CD4-positive, alpha-beta T cell treated with Interleukin-15 for 1 hour (primary cell): ENCODE measurements at regions not wholly inside any gene's neighbourhood (a gene's known extent, or its start where the extent isn't known, plus 50 kb on each side); places are given as distances from the start of the nearest gene placed in this dataset.
A peak's percentile ranks its signal among the peaks of the same experiment; 100 is the strongest.

Experiments used
- DNase-seq: peaks from one replicate; pipeline ENCODE4 v3.0.0-alpha.2; 2020

DNA sequence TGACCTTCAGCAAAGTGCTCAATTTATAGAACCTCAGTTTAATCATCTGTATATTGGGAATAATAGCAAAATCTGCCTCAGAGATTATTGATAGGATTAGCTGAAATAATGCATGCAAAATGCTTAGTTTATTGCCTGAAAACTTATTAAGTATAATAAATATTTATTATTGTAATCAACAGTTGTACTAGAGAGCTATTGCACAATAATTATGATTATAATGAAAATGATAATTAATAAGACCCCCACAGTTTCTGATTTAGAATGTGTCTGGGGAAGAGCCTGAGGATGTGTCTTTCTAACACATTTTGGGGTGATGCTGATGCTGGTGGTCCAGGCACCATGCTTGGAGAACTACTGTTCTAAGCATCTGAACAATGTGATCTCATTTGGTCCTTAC, 419.6 kb downstream of the NPIPA7 start:
- no peak for DNase-seq

DNA sequence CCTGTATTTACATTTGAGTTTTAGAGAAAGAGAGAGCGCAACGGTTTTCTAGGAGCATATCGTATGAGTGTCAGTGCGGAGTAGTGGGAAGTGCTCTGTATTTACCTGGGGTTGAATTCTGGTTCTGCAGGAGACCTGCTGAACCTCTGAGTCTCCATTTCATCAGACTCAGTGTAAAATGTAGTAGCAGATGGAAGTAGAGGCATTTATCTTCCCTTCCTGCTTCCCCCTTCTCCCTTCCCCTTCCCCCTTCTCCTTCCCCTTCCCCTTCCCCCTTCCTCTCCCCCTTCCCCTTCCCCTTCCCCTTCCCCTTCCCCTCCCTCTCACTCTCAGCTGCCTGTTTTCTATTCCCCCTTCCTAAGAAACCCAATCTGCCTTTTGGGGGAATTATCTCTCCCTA, 426.9 kb downstream of the NPIPA7 start:
- DNase-seq: no peak

DNA sequence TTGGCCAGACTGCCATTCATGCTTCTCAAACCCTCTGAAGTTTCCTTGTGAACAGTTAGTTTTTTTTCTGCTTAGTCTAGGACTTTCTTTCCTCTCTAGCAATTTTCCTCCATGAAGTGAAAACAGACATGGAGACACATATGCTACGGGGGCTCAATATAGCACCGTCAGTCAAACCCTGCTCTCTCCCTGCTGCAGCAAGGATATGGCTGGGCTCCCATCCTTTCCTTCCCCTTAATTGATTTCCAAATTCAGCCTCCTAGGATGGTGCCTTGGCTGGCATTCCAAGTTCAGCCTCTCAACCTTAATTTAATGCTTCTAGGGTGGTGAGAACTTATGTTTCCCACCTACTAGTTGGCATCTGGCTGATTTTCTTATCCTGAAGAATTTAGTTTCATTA, 436.7 kb downstream of the NPIPA7 start:
- no peak for DNase-seq

DNA sequence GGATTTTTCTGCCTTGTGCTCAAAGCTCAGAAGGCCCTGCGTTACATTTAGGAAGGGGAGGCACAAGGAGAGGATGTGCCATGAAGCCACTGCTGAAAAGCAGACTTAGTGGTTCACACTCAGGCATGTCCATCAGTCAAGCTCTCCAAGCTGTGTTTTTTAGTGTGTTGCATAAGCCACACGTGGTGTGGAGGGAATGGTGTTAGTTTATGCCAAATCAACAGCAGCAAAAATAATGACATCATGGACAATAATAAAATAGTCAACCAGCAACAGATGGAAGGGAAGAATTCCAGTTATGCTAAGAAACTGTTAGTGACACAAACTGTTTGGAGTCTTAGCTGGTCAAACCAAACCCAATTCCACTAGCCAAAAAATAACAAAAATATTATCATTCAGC, 438.3 kb downstream of the NPIPA7 start:
- no peak for DNase-seq

DNA sequence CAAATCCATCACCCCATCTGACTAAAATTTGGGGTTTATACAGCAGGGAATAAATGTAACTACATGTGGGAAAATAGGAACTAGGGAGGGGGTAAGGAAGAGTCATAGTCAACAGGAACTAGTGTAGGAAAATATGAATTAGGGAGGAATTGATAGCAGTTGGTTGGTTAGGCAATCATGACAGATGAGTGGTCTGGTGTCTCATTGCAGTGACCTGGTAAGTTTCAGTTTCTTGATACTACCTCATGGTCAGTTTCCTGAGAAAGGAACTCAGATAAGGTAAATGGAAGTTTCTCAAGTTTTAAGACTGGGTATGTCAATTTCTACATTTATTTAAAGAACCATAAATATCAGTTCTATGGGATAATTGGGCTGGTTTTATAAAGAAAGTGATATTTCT, 442.3 kb downstream of the NPIPA7 start:
- no peak for DNase-seq

DNA sequence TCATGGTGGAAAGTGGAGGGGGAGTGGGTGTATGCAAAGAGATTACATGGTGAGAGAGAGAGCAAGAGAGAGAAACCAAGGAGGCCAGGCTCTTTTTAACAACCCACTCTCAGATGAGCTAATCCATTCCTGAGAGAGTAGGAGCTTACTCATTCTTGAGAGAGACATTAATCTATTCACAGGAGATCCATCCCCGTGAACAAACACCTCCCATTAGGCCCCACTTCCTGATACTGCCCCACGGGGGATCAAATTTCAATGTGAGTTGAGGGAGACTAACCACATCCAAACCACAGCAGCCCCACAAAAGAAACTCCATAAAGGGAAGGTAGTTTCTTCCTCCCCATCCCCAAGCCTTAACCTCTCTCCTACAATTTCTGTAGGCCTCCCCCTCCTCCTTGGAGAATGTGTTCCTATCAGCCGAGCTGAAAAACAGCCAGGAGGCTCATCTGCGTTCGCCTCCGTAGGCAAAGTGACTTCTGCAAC, 450.0 kb downstream of the NPIPA7 start:
- DNase-seq: no peak

DNA sequence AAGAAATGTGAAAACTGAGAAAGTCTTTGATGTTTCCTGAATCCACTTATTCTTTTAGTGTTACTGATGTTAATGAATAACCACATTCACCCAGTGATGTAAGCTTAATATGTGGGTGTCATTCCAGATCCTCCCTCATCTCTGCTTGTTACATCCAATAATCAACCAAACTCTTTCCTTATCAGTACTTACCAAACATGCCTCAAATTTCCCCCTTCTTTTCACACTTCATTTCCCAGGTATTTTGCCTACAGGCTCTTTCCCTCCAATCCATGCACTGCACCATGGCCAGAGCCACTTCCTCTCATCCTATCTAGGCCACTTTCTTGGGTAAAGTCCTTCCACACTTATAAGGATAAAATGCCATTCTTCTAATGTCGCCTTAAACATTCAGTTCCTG, 451.5 kb downstream of the NPIPA7 start:
- DNase-seq: no peak

DNA sequence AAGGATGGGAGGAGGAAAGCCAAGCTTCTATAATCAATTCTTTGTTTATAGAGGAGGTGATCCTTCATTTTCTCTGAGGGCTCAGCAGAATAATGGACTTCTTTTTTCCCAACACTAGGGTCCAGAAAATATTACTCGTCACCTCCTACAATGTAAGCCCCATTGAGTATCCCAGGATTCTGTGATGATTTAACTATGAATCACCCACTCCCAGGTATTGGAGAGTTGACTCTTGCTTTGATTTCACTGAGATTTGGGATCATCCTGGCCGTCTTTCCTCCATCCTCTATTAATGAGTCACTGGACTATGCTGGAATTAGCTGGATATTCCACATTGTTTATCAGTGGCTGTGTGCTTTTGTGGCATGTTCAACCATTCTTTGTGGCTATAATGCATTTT, 452.0 kb downstream of the NPIPA7 start:
- no peak for DNase-seq

DNA sequence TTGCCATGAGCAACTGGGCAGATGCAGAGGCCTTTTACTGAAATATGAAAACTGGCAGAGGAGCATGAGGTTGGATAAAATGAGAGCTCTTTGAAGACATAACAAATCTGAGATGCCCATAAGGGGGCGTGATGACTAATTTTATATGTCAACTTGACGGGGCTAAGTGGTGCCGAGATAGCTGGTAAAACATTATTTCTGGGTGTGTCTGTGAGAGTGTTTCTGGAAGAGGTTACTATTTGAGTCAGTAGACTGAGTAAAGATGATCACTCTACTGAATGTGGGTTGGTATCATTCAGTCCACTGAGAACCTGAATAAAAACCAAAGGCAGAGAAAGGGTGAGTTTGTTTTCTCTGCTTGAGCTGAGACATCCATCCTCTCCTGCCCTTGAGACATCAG, 454.2 kb downstream of the NPIPA7 start:
- no peak for DNase-seq

DNA sequence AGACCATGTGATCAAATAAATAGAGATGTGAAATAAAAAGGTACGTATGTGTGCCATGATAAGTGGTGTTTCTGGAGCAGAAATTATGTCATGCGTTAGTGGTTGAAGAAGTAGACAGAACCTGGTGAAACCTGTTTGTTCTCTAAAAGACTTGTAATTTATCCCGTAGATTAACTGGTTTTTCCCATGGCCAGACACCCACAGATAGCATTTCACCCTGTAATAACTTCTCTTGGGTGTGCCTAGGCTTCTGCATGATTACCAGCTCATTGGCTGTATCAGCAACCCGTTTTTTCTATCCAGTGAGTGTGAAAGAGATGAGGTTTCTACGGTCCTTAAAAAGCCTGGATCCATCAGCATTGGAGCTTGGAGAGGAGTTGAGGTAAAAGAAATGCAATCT, 471.3 kb downstream of the NPIPA7 start:
- no peak for DNase-seq

DNA sequence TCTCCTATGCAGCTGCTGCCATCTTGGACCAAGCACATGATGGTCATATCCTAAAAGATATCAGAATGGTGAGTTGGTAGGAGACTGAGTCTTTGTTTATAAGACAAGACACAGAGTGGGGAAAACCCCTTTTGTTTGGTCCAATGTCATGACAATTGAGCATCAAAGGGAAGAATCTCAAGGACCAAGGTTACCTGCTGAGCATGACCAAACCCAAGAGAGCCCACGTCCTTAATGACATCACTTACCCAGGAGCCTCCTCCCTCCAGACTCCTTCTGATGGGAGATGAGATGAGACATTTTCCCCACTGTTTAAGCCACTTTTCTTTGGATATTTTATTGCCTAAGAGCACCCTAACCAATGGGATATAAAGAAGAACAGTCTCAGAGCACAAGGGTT, 478.1 kb downstream of the NPIPA7 start:
- no peak for DNase-seq

DNA sequence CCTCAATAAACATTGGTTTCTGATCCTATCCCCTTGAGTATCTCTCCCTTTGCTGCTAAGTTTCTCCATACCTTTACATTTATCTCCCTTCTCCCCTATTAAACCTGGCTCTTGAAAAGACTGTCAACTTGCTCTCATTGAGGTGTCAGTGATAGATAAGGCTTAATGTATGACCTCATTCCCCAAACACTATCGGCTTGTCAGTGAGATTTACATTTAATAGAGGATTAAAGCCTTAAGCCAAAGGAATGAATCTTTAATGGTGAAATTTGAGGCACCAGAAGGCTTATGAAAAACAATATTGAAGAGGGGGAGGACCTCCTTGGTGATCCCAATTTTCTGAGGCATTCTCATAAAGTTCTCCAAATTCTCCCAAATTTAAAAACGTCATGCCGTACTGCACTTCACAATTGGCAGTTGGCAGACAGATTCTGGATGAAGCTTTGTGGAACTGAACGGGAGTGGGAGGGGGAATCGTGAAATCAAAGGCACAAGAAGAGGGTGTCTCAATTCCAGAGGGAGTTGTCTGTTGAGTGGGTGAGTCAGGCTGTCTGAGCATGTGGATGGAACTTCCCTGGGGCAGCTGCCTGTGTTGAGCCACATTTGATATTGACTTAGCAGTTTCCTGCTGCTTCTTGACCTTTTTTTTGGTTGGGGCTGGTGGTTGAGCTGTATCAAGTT, 478.8 kb downstream of the NPIPA7 start:
- DNase-seq: no peak

DNA sequence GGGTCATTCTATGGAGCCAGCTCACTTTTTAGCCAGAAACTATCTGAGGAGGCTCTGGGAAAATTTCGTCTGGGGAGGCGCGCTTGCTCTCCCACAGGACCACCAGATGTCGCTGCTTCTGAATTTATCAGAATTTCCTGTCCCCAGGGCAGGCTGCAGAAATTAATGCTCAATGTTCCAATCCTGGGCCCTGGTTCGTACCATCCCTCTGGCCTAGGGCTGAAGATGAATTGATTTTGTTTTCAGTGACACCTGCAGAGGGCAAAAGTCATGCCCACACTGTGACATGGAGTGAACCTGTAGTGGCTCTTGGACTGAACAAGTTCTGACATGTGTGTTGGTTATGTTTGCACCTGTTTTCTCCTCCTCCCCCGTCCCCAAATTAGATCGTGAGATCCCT, 482.6 kb downstream of the NPIPA7 start:
- DNase-seq: peak; percentile 27

DNA sequence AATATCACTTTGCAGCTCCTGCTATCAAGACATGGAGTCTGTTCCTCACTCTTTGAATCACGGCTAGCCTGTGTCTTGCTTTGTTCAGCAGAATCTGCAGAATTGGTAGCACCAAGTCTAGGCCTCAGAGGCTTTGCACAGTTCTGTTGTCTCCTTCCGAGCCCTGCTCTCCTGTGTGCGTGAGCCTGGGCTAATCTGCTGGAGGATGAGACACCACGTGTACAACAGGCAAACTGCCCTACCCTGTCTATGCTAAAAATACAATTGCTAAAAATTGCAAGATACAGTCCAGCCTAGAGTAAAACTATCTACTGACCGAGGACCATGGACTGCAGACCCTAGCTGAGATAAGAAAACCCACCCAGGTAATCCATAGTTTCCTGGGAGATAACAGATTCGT, 484.7 kb downstream of the NPIPA7 start:
- no peak for DNase-seq

DNA sequence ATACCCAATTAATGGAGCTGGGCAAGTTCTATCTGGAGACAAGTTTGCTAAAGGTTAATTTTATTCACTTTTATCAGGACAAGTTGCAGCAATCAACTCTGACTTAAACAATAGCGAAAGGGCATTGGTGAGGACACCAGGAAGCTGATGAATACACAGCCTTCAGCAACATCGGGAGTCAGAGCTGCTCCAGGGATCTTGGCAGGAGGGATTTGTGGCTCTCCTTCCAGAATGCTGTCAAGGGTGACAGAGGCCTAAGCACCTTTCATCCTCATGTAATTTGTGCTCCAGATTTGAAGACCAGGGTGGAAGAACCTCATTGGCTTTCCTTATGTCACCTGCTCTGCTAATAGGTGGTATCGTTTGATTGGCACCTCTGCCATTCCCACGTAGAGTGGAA, 485.6 kb downstream of the NPIPA7 start:
- DNase-seq: no peak

DNA sequence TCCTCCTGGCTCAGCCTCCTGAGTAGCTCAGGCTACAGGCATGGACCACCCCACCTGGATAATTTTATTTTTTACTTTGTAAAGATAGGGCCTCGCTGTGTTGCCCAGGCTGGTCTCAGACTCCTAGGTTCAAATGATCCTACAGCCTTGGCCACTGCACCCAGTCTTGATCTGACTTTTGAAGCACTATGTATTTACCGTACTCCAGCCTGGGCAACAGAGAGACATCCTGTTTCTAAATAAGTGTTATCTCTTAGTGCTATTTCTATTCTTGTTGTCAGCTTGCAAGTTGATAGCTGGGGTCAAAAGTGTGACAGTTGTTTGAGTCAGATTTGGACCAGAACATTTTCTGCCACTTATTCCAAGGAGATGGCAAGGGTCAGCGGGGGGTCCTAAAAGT, 486.4 kb downstream of the NPIPA7 start:
- DNase-seq: no peak

DNA sequence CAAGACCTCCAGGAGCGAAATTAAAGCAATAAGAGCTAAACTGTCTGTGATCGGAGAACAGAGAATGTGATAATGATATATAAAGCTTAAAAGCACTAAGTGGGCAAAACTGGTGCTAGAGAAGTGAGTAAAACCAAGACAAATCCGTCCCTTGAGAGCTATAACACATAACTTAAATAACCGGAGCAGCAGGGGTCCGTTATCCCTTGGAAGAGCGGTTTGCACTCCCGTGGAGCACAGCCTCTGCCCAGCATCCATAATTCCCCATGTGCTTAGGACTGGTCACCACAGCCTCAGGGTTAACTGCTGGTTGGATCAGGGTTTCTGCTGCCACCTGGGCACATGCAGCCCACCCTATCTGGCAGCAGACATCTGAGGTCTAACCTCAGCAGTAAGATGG, 489.0 kb downstream of the NPIPA7 start:
- DNase-seq: no peak

DNA sequence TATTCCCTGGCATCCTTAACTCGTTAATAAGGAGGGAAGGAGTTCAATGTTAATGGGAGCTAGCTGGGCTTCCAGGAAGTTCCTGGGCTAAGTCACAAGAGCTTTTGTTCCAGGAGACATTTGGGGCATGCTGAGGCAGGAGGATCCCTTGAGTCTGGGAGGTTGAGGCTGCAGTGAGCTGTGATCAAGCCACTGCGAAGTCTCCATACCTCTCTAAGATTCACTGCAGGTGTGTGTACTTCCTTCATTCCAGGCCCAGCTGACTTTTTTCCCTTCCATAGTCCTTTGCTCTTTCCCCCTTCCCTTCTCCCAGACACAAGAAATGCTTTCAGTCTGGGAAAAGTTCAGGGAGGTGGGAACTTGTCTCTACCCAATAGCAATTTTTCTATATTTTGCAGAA, 489.8 kb downstream of the NPIPA7 start:
- DNase-seq: no peak

DNA sequence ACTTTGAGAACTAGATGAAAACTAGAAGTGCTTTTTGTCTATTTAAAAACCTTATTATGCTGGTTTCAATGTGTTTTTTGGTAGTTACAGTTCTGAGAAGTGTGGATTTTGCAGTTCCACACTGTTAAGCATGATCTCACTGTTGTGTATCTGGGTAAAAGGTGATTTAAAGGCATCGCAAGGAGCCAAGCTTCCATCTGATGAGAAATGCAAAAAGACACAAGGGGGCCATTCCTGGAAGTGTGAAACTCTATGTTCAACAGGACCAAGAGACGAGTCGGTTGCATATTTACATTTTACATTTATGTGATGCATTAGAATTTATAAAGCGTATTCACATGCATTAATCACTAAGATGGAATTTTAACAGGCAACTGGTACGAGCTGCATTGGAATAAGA, 490.8 kb downstream of the NPIPA7 start:
- no peak for DNase-seq

DNA sequence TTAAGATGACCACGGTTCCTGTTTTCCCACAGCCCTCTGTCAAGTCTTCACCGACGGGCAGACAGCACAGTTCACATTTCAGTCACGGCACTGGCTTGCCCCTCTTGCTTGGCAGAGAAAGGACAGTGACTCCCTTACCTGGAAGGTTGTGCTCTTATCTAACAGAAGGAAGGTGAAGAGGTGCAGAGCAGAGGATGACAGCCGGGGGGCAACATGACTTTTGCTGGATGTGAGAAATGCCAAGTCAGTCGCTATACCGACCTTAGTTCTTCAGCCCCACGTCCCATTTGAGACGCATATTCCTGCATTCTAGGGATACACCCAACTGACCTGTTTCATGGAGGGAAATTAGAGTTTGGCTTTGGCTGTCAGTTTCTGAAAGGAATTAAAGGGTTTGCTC, 492.3 kb downstream of the NPIPA7 start:
- no peak for DNase-seq

DNA sequence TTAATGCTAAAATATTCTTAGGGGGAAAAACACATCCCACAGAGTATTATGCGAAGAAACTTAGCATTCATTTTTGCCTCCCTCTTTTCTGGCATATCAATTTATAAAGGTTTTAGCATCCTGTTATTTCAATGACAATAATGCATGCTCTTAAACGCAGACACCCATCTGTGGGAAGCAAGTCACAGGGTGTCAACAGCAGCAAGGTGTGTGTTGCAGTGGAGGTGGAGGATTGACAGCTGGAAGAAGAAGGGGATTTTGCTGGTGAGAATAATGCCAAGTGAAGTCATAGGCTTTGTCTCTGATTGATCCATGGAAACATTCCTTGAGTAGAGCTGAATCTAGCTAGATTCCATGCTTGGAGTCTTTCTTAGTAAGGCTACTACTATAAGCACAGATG, 498.1 kb downstream of the NPIPA7 start:
- DNase-seq: no peak

DNA sequence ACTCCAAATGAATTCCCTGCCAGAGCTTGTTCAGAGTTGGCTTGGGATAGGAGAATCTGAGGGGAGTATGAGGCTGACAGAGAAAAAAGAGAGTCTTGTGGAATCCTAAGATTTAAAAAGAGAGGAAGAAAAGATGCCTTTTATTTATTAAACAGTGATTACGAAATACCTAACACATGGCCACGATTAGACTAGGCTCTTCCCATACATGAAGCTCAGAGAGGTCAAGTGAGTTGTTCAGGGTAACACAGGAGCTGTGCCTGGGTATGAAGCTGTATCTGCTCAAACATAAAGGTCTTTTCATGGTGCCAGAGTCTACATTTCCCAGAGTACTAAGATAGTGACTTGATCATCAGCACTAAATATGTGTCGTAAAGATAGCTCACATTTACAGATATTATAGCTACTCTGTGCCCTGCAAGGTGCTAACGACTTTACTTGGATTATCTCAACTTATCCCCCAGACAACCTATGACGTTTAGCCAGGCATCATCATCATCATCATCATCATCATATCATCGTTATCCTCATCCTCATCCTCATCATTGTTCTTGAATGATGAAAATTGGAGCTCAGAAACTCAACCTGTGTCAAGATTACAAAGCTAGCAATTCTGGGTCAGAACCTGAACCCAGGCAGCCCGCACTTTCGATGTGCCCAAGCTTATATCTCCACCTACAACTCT, 500.8 kb downstream of the NPIPA7 start:
- no peak for DNase-seq

DNA sequence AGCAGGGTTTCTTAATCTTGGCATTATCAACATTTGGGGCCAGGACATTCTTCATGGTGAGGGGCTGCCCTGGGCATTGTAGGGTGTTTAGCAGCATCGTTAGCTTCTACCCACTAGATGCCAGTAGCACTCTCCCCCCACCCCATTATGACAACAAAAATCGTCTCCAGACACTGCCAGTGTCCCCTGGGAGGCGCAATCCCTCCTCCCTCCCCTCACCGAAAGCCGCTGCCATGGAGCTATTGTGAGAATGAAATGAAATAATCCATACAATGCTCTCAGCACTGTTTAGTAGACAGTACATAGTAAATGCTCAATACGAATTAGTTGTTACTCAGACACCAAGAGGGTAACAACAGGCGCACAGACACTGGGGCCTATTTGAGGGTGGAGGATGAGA, 502.9 kb downstream of the NPIPA7 start:
- no peak for DNase-seq

DNA sequence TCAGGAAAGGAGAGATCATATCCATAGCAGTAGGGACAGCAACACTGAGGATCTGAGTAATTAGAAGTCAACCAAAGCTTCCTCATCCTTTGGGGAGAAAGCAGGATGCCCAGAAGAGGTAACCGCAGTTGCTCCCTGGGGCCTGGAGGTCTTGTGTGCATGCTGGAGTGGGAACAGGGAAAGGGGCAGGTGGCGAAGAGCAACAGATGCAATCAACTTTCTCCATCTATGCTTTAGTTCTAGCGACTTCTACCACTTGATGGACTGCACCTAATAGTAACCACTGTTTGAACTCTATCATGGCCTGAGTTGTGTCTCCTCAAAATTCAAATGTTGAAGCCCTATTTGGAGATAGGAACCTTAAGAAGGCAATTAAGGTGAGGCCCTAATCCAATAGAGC, 503.8 kb downstream of the NPIPA7 start:
- DNase-seq: no peak

DNA sequence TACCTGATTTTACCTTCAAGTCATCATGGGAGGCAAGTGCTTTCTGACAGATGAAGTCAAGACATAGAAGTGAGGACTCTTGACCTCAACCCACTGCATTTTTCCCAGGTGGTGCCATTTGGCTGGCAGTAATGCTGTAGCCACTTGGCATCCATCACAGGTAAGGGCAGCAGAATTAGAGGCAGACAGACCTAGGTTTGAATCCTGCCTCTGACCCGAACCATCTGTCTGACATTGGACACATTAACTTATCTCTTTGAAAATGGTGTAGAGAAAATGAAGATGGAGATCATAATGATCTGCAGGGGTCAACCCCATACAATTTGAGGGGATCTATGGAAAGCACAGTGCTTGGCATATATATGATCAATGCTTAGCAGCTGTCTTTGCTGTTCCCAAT, 505.5 kb downstream of the NPIPA7 start:
- no peak for DNase-seq
